ENCODE measurements at regions not wholly inside any gene's neighbourhood (a gene's known extent, or its start where the extent isn't known, plus 50 kb on each side); places are given as distances from the start of the nearest gene placed in this dataset.
A peak's percentile ranks its signal among the peaks of the same experiment; 100 is the strongest.

- Histone ChIP-seq H3K4me3 (peak overlapping the region; percentile 63), H3K27me3 (replicated peaks; ENCODE audit: insufficient read depth) (no peaks in the 10 kb centered on the region), H3K9me3 (ENCODE audit: low read depth) (no peaks in the 10 kb centered on the region), H3K9ac (peak overlapping the region; percentile 59), H3K79me2 (ENCODE audit: insufficient read depth) (peaks cover 36% of the 10 kb centered on the region), H3K4me1 (ENCODE audit: insufficient read depth) (peaks cover 34% of the 10 kb centered on the region), H3K9me2 (ENCODE audit: insufficient read depth) (no peaks in the 10 kb centered on the region), H3K4me2 (ENCODE audit: unreplicated experiment) (peak overlapping the region; percentile 88), H3K36me3 (ENCODE audit: low read depth) (no peaks in the 10 kb centered on the region), H3F3A (ENCODE audit: insufficient read depth) (0 out of 2 replicates have a peak, but pooled peaks cover 3% of the 10 kb centered on the region), H2AFZ (peak overlapping the region; percentile 77), H3K27ac (peak overlapping the region; percentile 53), H4K20me1 (ENCODE audit: insufficient read depth) (no peaks in the 10 kb centered on the region)
- TF ChIP-seq EZH2phosphoT487 (IDR thresholded peaks at IDR 0.05; ENCODE audit: insufficient read depth, low read depth): no peak
- no peak for TF ChIP-seq EZH2 (IDR thresholded peaks at IDR 0.05; ENCODE audit: insufficient read depth, poor library complexity, severe bottlenecking)
- 22 to 25% methylated on average over 15 of the region's 15 CpGs for WGBS, 2 experiments (ENCODE audit: low coverage in 1 of 2, low lambda C conversion rate in 2 of 2, missing lambda C conversion rate in 2 of 2)
- peak; percentile 71 for DNase-seq
- in situ Hi-C loops (cut with MboI): no loop called here
These were observed 550.2 kb downstream of the USP25 start for GRCh38 chr21:16279731-16280581.

- Histone ChIP-seq H3K9me3 (ENCODE audit: low read depth) (no peaks in the 10 kb centered on the region), H3K4me3 (peak overlapping the region; percentile 63), H3K9ac (peak overlapping the region; percentile 59), H2AFZ (peak overlapping the region; percentile 77), H3K4me1 (ENCODE audit: insufficient read depth) (peaks cover 34% of the 10 kb centered on the region), H3K36me3 (ENCODE audit: low read depth) (no peaks in the 10 kb centered on the region), H3K9me2 (ENCODE audit: insufficient read depth) (no peaks in the 10 kb centered on the region), H4K20me1 (ENCODE audit: insufficient read depth) (no peaks in the 10 kb centered on the region), H3K79me2 (ENCODE audit: insufficient read depth) (peaks cover 42% of the 10 kb centered on the region), H3K27me3 (replicated peaks; ENCODE audit: insufficient read depth) (no peaks in the 10 kb centered on the region), H3F3A (ENCODE audit: insufficient read depth) (0 out of 2 replicates have a peak, but pooled peaks cover 3% of the 10 kb centered on the region), H3K27ac (peak overlapping the region; percentile 53), H3K4me2 (ENCODE audit: unreplicated experiment) (peak overlapping the region; percentile 88)
- WGBS, 2 experiments (ENCODE audit: low coverage in 1 of 2, low lambda C conversion rate in 2 of 2, missing lambda C conversion rate in 2 of 2): 15 to 32% methylated on average over 2 of the region's 2 CpGs
- in situ Hi-C loops (cut with MboI): no loop called here
- TF ChIP-seq EZH2phosphoT487 (IDR thresholded peaks at IDR 0.05; ENCODE audit: insufficient read depth, low read depth) (no peak), EZH2 (IDR thresholded peaks at IDR 0.05; ENCODE audit: insufficient read depth, poor library complexity, severe bottlenecking) (no peak)
- DNase-seq: peak; percentile 27
These were observed 550.9 kb downstream of the USP25 start for GRCh38 chr21:16280686-16281091.

GRCh38 chr21:16283516-16283915 lies 553.7 kb downstream of the USP25 start:
- in situ Hi-C loops (cut with MboI): no loop called here
- no peaks in the 10 kb centered on the region for H3K9me3 ChIP-seq (ENCODE audit: low read depth)
- no peaks in the 10 kb centered on the region for H3K9me2 ChIP-seq (ENCODE audit: insufficient read depth)
- H3F3A ChIP-seq (ENCODE audit: insufficient read depth): 0 out of 2 replicates have a peak, but pooled peaks cover 3% of the 10 kb centered on the region
- no peak overlapping the region for H3K27ac ChIP-seq
- H3K36me3 ChIP-seq (ENCODE audit: low read depth): no peaks in the 10 kb centered on the region
- no peak for DNase-seq
- H3K27me3 ChIP-seq (replicated peaks; ENCODE audit: insufficient read depth): no peaks in the 10 kb centered on the region
- WGBS, 2 experiments (ENCODE audit: low coverage in 1 of 2, low lambda C conversion rate in 2 of 2, missing lambda C conversion rate in 2 of 2): 98% methylated on average over 2 of the region's 2 CpGs
- TF ChIP-seq EZH2 (IDR thresholded peaks at IDR 0.05; ENCODE audit: insufficient read depth, poor library complexity, severe bottlenecking) (no peak), EZH2phosphoT487 (IDR thresholded peaks at IDR 0.05; ENCODE audit: insufficient read depth, low read depth) (no peak)
- peaks cover 51% of the 10 kb centered on the region for H3K79me2 ChIP-seq (ENCODE audit: insufficient read depth)
- H3K9ac ChIP-seq: no peak overlapping the region
- no peaks in the 10 kb centered on the region for H4K20me1 ChIP-seq (ENCODE audit: insufficient read depth)
- no peak overlapping the region for H3K4me3 ChIP-seq
- H3K4me2 ChIP-seq (ENCODE audit: unreplicated experiment): no peak overlapping the region
- peaks cover 34% of the 10 kb centered on the region for H3K4me1 ChIP-seq (ENCODE audit: insufficient read depth)
- H2AFZ ChIP-seq: no peak overlapping the region

GRCh38 chr21:16285605-16286126 lies 555.9 kb downstream of the USP25 start:
- TF ChIP-seq EZH2 (IDR thresholded peaks at IDR 0.05; ENCODE audit: insufficient read depth, poor library complexity, severe bottlenecking) (no peak), EZH2phosphoT487 (IDR thresholded peaks at IDR 0.05; ENCODE audit: insufficient read depth, low read depth) (no peak)
- no peak overlapping the region for H3K27ac ChIP-seq
- 48 to 54% methylated on average over 5 of the region's 5 CpGs for WGBS, 2 experiments (ENCODE audit: low coverage in 1 of 2, low lambda C conversion rate in 2 of 2, missing lambda C conversion rate in 2 of 2)
- in situ Hi-C loops (cut with MboI): no loop called here
- no peaks in the 10 kb centered on the region for H4K20me1 ChIP-seq (ENCODE audit: insufficient read depth)
- no peak overlapping the region for H3K9ac ChIP-seq
- H3K36me3 ChIP-seq (ENCODE audit: low read depth): no peaks in the 10 kb centered on the region
- no peak overlapping the region for H3K4me2 ChIP-seq (ENCODE audit: unreplicated experiment)
- no peak for DNase-seq
- no peaks in the 10 kb centered on the region for H3K9me3 ChIP-seq (ENCODE audit: low read depth)
- no peaks in the 10 kb centered on the region for H3K27me3 ChIP-seq (replicated peaks; ENCODE audit: insufficient read depth)
- no peak overlapping the region for H2AFZ ChIP-seq
- H3K4me1 ChIP-seq (ENCODE audit: insufficient read depth): peaks cover 17% of the 10 kb centered on the region
- H3F3A ChIP-seq (ENCODE audit: insufficient read depth): 0 out of 2 replicates have a peak, but pooled peaks cover 3% of the 10 kb centered on the region
- no peak overlapping the region for H3K4me3 ChIP-seq
- H3K79me2 ChIP-seq (ENCODE audit: insufficient read depth): peaks cover 60% of the 10 kb centered on the region
- no peaks in the 10 kb centered on the region for H3K9me2 ChIP-seq (ENCODE audit: insufficient read depth)

Data from GM23248 (cell line).